ENCODE measurements at regions not wholly inside any gene's neighbourhood (a gene's known extent, or its start where the extent isn't known, plus 50 kb on each side); places are given as distances from the start of the nearest gene placed in this dataset.
A peak's percentile ranks its signal among the peaks of the same experiment; 100 is the strongest.
"Not testable (repeated sequence)": the region's sequence is repeated elsewhere in the genome, so short reads cannot be mapped to it uniquely, and the experiment has no call there.

DNA sequence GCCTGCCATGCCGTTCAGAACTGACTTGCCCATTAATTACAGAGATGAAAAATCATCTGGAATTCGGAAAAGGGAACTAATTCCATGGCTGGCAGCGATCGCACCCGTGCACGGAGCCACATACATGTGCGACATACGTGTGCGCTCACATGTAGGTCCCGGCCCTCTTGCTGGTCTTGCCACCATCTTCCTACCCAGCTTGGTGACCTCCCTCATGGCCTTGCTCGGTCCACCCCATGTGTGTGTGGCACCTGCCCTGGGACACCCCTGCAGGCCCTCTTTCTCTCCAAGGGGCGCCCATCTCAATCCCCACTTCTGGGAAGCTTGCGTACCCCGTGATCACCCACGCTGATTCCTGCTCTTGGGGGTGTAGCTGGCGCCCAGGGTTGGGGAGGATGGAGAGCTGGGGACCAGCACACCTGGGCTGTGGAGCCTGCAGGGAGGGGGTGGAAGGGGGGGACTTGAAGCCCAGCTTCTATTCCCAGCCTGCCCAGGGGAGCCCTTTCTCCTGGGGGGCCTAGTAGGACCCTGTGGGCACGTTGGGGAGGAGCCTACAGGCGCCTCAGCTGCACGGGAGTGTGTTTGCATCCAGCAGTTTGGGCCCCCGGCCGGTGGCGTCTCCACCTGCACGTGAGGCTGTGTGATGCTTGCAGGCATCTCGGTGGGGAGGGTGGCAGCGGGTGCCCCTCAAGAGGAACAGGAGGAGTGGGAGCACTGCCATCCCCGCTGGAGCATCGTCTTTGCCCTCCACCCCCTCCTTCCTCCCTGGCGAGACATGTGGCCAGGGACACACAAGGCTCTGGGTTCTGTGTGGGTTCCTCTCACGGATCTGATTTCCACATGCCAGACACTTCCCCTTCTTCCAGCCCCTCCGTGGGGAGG lies 112.6 kb downstream of the CRLF3 start:
- DNase-seq, result not testable (repeated sequence)

DNA sequence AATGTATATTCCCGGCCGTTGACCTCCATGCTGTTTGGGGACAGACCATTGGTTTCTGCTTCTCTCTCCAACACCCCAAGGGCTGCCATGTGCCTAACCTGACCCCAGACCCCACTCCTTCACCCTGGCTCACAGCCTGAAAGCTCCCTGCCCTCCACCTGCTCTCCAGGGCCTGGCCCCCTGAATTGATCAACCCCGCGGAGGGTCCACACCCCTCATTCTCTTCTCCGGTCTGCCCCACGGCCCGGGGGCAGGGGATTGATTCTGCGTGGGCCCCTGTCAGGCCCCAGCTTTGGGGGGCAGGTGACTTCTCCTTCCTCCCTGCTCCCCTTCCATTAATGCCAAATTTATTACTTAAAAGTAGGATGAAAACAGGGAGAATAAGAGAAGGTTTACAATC lies 113.3 kb downstream of the CRLF3 start:
- DNase-seq, result not testable (repeated sequence)

DNA sequence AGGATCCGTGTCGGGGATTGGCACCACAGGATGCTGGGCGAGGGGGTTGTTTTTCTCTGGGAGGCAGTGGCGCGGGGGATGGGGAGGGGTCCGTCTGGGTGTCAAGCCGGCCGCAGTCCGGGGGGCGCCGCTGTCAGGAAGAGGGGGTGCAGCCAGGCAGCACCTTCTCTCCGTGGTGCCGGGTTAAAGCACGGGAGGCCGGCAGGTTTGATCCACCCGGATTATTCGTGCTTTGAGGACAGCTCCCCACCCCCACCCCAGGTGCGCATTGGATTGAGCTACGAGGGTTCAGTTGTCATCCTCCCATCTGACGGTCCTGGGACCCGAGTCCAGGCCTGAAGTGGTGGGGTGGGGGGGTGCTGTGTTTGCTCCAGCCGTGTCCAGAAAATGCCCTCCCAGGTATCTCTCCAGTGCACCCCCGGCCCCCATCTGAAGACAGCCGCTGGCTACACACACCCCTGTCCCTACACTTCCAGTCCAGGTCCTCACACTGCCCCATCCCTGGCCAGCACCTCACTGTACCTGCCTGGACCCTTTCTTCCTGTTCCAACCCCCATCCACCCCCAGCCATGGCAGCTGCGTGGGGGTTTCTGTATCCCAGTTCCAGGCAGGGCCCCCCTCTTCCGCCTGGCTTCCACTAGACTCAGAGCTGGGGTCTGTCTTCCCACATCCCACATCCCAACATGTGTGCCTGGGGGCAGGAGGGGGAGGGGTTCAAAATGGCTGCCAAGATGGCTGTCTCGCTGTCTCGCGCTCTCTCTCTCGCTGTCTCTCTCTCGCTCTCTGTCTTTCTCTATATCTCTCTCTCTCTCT lies 114.0 kb downstream of the CRLF3 start:
- not testable (repeated sequence) for DNase-seq

DNA sequence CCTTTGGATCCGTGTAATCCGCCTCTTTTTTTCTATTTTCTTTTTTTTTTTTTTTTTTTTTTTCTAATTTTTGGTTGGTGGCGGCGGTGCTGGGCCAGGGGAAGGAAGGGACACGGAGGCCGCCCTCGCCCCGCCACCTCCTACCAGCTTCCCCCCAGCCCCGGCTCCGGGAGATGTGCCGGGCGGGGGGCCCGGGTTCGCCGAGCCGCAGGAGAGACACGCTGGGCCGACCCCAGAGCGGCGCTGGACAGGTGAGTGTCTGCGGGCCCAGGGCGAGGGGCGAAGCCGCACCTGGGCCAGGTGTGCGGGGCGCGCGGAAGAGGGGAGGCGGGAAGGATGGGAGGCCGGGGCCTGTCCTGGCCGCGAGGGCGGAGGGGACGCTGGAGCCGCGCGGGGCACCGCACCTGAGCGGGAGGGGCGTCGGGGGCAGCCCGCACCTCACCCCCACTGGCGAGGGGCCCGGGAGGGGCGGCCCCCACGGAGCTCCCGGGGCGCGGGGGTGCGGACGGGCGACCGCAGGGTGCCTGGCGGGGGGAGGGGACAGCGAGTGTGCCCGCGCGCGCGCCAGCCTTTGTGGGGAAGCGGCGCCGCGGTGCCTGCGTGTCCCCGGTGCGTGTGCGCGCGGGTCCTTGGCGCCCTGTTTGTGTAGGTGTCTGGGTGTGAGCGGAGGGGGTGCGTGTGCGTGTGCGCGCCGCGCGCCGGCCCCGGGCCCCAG lies 114.8 kb downstream of the CRLF3 start:
- DNase-seq, result not testable (repeated sequence)

- not testable (repeated sequence) for DNase-seq
These were observed 115.4 kb downstream of the CRLF3 start for GRCh38 chr17:30709096-30709495.

DNA sequence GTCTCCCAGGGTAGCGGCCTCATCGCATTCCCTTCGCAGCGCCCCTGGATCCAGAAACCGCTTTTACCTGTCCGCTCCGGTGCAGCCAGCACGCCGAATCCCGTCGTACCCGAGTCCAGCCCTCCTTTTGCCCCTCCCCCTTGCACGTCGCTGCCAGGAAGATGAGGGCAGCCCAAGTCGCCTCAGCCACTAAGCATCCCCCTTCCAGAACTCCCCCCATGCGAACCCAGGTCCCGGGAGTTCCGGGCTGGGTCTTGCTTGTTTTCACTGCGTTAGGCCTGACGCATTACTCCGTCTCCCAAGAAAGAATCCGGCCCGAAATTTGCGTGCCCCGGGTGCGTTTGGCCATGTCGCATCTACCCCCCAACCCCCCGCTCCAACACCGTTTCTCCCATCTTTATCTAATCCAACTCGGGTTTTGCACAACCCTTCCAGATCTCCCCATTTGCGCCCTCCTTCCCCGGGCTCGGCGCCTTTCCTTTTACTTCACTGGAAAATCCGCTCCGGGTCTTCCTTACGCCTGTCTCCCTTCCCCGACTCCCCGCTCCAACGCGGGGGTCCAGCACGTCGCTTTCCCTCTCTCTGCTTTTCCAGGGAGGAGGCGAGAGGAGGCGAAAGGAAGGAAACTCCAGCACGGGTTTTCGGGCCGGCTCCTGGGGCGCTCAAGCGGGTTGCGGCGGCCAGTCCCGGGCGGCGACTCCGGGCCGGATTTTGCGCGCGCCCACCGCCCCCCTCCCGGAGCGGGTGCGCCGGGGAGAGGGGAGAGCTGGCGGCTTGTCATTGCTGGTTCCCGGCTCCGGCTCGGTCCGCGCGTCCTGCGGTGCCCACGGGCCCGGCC lies 116.0 kb downstream of the CRLF3 start:
- peak; percentile 78 for DNase-seq

DNA sequence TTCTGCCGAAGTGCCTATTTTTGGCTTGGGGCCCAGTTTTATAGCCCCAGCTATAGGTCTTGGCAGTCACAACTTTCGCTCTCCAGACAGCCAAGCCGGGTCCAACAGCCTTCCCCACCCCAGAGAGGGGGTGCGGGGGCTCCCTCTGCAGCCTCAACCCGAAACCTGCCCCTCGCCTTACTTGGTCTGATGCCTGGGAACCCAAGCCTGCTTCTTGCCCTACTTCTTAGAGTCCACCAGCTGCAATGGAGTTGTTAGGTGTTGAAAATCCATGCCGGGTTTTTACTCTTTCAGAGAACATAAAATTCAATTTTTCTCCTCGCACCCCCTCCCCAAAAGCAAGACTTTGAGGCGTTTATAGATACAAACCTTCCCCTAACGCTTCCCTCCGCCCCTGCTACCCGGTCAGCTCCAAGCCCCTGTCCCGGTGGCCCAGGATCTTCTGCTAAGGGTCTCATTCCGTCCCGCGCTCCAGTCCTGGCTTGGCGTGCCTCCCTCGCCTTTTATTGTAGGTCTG lies 116.7 kb downstream of the CRLF3 start:
- not testable (repeated sequence) for DNase-seq

DNA sequence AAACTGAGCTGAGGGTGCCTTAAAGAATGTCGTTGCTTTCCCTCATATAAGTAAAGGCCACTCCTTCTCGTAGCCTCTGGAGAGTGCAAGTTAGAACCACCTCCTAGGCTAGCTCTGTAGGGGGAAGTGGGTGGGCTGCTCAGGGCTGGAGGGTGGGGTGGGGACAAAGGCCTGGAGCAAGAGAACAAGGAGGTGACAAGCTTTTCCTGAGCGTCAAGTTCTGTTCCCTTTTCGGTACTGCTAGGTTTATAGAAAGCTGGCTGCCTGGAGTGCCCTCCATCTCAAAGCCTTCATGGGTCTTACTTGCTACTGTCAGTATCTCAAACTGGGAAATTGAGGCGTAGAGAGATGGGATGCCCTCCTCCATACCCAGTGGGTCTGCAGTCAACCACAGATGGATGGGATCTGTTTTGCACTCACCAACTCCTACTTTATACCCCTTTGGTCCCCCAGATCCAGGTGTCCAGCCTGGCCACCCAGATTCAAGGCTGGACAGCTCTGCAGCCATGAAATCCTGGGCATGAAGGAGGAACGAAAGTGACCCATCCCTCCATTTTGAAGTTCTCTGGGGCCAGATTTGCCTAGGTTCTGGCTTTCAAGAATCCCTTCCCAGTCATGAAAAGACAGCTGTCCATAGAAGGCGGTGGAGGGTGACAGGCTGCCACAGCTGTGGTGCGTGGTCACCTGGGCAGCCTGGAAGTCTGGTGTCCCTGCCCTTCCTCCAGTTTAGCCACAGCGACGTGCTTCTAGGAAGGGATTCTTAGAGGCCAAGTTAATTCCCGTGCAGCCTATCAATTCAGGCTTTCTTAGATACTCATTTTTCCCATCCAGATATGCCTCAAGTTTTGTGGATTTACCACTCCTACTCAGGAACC lies 117.8 kb downstream of the CRLF3 start:
- not testable (repeated sequence) for DNase-seq

DNA sequence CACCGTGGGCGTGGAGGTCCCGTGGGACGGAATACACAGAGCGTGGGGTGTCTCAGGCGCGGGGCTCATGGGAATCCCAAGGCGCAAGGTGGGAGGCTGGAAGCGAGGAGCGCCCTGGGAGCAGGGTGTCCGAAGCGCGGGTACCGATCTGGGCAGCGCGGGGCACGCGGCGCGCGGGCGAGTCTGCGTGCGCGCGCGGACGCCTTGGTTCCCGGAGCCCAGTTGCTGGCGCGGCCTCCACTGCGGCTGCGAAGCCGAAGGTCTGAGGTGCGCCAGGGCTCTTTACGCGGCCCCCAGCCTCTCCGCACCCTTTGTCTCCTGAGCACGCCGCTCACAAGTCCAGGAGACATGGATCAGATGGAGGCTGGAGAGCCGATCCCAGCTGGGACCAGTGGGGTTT lies 118.5 kb downstream of the CRLF3 start:
- DNase-seq, result not testable (repeated sequence)

GRCh38 chr17:30701498-30701989 lies 122.9 kb downstream of the CRLF3 start:
- no peak for DNase-seq

DNA sequence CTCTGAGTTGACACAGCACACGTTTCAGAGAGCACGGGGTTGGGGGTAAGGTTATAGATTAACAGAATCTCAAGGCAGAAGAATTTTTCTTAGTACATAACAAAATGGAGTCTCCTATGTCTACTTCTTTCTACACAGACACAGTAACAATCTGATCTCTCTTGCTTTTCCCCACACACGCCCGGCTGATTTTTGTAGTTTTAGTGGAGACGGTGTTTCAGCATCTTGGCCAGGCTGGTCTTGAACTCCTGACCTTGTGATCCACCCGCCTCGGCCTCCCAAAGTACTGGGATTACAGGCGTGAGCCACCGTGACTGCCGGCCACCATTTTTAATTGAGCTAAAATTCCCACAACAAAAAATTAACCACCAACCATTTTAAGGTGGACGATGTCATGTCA lies 123.7 kb downstream of the CRLF3 start:
- not testable (repeated sequence) for DNase-seq

- peak; percentile 17 for DNase-seq
These were observed 126.7 kb downstream of the CRLF3 start for GRCh38 chr17:30697619-30698460.

GRCh38 chr17:30696234-30696633 lies 128.3 kb downstream of the CRLF3 start:
- DNase-seq, result no peak

GRCh38 chr17:30695265-30695811 lies 129.2 kb downstream of the CRLF3 start:
- not testable (repeated sequence) for DNase-seq

DNA sequence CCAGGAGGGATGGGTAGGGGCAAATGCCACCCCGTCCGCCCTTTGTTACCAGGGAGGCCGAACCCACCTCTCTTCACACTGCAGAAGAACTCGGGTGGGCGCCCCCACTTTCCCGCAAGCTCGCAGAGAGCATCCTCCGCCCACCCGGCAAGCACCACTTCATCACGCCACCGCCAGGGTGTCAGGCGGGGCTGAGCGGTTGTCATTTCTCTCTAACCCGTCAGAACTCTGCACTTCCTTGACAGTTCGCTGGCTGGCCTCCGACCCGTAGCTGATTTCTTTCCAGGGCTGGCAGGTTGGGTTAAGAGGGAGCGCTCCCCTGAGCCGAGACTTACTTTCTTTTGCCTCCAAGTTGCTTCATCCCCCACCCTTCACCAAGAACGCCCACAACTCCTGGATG lies 130.7 kb downstream of the CRLF3 start:
- not testable (repeated sequence) for DNase-seq

DNA sequence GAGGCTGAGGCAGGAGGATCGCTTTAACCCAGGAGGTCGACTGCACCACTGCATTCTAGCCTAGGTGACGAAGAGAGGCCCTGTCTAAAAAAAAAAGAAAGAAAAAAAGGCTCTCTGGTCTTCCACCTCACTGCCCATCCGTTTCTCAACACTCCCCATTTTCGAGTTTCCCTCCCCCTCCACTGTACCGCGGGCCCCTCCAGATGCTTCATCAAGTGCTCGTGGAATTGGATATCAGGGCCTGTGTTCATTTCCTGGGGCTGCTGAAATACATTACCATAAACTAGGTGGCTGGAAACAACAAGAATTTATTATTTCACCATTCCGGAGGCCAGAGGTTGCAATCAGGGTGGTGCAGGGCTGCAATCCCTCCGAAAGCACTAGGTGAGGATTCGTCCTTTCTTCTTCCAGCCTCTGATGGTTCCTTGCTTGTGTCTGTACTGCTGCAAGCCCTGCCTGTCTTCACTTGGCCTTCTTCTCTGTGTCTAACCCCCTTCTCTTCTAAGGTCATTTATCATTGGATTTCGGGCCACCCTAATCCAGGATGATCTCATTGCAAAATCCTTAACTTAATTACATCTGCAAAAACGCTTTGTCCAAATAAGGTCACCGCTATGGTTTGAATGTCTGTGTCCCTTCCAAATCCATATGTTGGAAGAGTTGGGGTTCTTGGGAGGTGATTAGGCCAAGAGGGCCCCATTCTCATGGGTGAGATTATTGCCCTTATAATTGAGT lies 135.1 kb downstream of the CRLF3 start:
- DNase-seq, result not testable (repeated sequence)

- DNase-seq, result not testable (repeated sequence)
These were observed 137.7 kb downstream of the CRLF3 start for GRCh38 chr17:30686538-30687479.
